ENCODE measurements at regions not wholly inside any gene's neighbourhood (a gene's known extent, or its start where the extent isn't known, plus 50 kb on each side); places are given as distances from the start of the nearest gene placed in this dataset.
"Not testable (repeated sequence)": the region's sequence is repeated elsewhere in the genome, so short reads cannot be mapped to it uniquely, and the experiment has no call there.

DNA sequence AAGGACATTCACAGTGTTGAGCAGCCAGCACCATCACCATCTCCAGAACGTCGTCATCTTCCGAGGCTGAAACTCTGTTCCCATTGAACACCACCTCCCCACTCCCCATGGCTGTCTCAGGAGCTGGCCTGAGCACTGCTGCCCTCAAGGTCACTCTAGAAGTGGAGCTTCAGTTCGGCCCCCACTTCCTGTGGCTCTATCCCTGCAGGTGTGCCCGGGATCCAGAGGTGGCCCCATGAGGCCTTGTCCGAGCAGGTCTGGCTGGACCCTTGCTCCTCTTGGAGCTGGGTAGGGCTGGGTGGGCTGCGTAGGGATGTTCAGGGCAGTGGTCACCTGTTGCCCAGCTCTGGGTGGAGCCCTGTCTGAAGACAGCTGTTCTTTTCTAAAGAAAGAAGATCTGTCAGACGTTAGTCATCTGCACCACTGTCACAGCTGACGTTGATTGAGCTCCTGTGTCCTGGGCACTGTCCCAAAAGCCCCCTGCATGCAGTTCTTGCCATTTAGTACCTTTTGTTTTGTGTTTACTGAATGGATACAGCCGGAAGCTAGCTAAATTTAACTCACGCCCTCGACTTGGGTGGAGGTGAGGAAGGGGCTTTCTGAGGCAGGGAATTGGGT lies 75.5 kb upstream of the CLDN5 start:
- DNase-seq (ENCODE audit: low spot score), result no peak

GRCh38 chr22:19603346-19603745 lies 79.1 kb upstream of the CLDN5 start:
- not testable (repeated sequence) for DNase-seq (ENCODE audit: low spot score)

- DNase-seq (ENCODE audit: low spot score), result no peak
These were observed 79.6 kb upstream of the CLDN5 start for GRCh38 chr22:19603767-19604166.

GRCh38 chr22:19604711-19605268 lies 80.6 kb upstream of the CLDN5 start:
- DNase-seq (ENCODE audit: low spot score), result no peak

GRCh38 chr22:19605508-19606331 lies 81.5 kb upstream of the CLDN5 start:
- peak; percentile 78 for DNase-seq (ENCODE audit: low spot score)

- no peak for DNase-seq (ENCODE audit: low spot score)
These were observed 82.4 kb upstream of the CLDN5 start for GRCh38 chr22:19606332-19607191.

GRCh38 chr22:19607192-19608002 lies 83.2 kb upstream of the CLDN5 start:
- DNase-seq (ENCODE audit: low spot score), result peak; percentile 89

- DNase-seq (ENCODE audit: low spot score), result peak; percentile 3
These were observed 83.9 kb upstream of the CLDN5 start for GRCh38 chr22:19608003-19608690.

DNA sequence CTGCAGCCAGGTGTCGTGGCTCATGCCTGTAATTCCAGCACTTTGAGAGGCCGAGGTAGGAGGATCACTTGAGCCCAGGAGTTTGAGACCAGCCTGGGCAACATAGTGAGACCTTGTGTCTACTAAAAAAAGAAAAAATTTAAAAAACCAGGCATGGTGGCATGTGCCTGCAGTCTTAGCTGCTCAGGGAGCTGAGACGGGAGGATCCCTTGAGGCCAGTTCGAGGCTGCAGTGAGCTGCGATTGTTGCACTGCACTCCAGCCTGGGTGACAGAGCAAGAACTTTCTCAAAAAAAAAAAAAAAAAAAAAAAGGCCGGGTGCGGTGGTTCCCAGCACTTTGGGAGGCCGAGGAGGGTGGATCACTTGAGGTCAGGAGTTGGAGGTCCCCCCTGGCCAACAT lies 85.5 kb upstream of the CLDN5 start:
- not testable (repeated sequence) for DNase-seq (ENCODE audit: low spot score)

DNA sequence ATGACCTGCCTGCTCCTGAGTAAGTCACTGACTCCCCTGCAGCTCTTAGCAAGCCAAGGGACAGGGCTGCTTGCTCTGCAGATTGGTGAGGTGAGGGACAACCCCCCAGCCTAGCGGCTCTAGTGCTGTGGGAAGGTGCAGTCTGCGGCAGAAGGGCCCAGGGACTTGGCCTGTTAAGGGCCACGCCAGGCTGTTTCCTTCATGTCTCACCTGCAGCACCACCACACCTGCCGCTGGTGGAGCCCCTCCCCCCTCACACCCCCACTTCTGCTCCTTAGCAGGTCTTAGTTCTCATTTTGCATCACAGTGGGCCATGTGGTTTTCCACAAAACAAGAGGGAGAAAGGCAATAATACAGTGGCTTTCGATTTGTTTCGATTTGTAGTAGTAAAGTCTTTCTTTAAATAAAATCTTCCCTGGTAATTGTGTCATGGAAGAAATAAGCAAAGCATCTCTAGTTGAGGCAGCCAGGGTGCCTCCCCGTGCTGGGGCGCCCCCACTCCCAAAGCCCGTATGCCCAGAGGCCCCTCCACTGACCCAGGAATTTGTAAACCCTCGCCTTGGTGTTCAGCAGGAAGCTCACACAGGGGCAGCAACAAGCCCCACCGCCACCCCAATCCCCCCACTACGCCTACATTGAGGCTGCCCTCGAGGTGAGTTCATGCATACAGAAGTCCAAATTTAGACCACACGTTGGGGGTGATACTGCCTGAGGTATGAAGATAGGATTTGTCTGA lies 86.5 kb upstream of the CLDN5 start:
- DNase-seq (ENCODE audit: low spot score), result no peak

DNA sequence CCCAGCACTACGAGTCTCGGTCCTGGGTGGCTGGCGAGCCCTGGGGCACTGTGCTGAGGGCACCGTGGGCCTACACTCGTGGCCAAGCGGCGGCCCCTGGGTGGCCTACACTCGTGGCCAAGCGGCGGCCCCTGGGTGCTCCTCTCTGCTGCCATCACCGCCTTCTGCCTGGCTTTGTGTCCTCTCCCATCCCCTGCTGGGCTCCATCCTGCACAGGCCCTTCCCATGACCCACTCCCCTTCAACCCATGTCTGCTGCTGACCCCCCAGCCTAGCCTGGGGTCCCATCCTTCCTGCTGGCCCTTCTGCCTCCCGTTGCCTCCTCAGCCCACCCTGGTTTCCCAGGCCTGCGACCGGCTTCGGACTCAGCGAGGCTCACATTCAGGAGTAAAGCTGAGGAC lies 87.4 kb upstream of the CLDN5 start:
- no peak for DNase-seq (ENCODE audit: low spot score)

DNA sequence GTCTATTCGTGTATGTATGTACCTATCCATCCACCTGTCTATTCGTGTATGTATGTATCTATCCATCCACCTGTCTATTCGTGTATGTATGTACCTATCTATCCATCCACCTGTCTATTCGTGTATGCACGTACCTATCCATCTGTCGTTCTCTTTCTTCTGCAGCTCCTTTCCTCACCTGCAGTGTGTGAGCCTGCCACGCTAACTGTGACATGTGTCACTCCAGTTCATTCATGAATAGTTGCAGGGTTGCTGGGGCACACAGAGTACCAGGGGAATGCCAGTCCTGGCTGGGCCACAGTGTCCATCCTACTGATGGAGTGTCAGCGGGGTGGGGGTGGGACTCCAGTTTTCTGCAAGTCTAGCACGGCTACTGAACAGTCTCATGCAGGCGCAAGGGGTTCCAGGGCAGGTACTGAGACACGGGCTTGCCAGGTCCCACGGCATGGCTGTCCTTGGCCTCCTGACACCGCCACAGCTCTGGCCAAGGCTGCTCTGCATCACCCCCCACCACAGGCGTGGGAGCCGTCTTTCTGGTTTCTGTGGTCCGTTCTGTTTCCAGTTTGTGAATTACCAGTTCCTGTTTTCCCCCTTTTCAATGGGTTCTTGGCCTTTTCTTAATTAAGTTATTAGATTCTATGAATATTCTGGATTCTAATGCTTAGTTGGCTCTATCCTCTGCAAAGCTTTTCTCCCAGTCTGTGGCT lies 88.8 kb upstream of the CLDN5 start:
- no peak for DNase-seq (ENCODE audit: low spot score)

DNA sequence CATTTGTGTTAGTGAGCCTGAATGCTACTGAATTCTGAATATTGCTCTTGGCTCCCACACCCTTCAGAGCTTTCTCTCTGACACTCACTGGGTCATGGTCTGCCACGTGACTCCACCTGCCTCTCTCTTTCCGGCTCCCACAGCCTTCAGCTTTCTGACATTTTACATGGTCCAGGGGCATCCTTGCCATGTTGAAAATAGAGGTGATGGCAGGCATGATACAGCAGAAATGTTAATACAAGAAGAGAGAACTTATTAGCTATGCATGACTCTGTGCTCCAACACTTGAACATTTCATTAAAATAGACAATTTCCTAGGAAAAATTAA lies 90.3 kb upstream of the CLDN5 start:
- DNase-seq (ENCODE audit: low spot score), result no peak

- DNase-seq (ENCODE audit: low spot score), result no peak
These were observed 90.8 kb upstream of the CLDN5 start for GRCh38 chr22:19615001-19615461.

GRCh38 chr22:19615867-19616581 lies 91.8 kb upstream of the CLDN5 start:
- DNase-seq (ENCODE audit: low spot score), result no peak

DNA sequence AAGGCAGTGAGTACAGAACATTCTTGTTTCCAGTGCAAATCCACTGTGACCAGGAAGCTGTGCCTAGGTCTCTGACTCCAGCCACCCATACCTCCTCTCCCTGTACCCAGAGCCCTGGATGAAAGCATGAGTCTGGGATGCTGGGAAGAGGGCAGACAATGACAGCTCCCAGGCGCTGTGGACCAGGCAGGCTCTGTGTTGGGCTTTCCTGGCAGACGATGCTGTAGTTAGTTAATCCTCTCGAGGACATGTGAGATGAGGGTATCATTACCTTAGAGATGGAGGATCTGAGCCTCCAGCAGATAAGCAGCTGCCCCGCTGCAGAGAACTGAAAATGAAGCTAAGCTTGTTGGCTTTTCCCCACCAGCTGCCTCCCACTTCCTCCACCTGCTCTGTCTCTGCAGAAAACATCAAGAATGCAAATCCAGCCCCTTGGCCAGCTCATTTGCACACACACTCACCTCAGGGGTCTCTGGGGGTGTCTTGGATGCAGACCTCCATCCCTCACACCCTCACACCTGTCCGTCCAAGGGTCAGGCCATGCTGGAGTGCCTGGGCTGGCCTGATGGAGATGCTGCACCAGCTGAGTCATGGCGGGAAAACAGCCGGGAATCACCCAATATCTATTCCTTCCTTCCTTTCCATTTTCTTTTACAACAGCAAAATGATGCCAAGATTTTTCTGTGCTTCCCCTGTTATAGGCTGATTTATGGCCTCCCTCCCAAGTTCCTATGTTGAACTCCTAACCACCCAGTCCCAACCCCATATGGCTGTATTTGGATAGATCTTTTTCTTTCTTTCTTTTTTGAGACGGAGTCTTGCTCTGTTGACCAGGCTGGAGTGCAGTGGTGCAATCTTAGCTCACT lies 94.9 kb upstream of the SEPTIN5 start:
- DNase-seq (ENCODE audit: low spot score), result no peak

- DNase-seq (ENCODE audit: low spot score), result peak; percentile 34
These were observed 93.4 kb upstream of the SEPTIN5 start for GRCh38 chr22:19620742-19621371.

Data from cerebellar cortex (tissue), 1 donor.